ENCODE measurements at regions not wholly inside any gene's neighbourhood (a gene's known extent, or its start where the extent isn't known, plus 50 kb on each side); places are given as distances from the start of the nearest gene placed in this dataset.

DNA sequence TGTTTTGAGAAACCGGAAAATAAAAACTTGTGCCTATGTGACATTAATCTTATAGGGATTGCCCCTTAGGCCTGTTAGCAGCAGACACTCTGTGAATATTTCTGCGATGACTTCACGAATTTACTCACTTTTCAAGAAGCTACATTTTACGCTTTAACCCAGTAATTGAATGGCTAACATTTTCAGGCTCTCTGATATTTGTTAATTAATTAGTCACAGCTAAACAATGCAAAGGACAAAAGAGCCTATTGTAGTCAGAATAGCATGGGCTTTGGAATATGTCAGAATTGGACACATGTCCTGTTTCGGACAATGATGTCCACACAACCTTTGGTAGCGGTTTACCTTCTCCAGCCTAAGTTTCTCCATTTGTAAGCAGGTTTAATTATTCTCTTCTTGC lies 506.6 kb downstream of the EFNB2 start:
- ATAC-seq (no peak), DNase-seq (no peak)
- no peaks in the 10 kb centered on the region for H3K9me3 ChIP-seq
- no peaks in the 10 kb centered on the region for H3K4me1 ChIP-seq
- no peaks in the 10 kb centered on the region for H3K27me3 ChIP-seq (ENCODE audit: low read depth)
- no peak overlapping the region for H3K4me3 ChIP-seq
- H3K27ac ChIP-seq: no peak overlapping the region
- intact Hi-C loops (cut with DNase I): no loop called here
- no peaks in the 10 kb centered on the region for H3K36me3 ChIP-seq
- TF ChIP-seq, protein P1, sequence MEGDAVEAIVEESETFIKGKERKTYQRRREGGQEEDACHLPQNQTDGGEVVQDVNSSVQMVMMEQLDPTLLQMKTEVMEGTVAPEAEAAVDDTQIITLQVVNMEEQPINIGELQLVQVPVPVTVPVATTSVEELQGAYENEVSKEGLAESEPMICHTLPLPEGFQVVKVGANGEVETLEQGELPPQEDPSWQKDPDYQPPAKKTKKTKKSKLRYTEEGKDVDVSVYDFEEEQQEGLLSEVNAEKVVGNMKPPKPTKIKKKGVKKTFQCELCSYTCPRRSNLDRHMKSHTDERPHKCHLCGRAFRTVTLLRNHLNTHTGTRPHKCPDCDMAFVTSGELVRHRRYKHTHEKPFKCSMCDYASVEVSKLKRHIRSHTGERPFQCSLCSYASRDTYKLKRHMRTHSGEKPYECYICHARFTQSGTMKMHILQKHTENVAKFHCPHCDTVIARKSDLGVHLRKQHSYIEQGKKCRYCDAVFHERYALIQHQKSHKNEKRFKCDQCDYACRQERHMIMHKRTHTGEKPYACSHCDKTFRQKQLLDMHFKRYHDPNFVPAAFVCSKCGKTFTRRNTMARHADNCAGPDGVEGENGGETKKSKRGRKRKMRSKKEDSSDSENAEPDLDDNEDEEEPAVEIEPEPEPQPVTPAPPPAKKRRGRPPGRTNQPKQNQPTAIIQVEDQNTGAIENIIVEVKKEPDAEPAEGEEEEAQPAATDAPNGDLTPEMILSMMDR (IDR thresholded peaks at IDR 0.05): no peak

DNA sequence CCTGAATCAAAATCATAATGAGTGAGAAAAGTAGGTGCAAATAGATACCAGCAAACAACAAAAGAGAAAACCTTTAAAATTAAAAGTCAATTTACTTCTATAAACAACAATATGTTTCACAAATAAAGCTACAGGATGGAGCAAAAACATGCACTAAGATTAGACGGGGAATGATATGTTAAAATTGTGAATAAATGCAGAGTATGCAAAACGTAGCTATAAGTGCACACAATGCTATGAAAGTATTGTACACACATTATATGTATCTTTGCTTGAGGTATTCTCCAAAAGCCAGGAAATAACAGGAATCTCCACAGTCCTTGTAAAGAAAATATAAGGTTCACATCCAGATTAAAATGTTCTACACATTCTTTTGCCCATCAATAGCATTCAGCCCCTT lies 523.9 kb downstream of the EFNB2 start:
- H3K9me3 ChIP-seq: no peaks in the 10 kb centered on the region
- TF ChIP-seq, protein P1 (IDR thresholded peaks at IDR 0.05): no peak
- H3K27ac ChIP-seq: no peak overlapping the region
- DNase-seq (no peak), ATAC-seq (no peak)
- no peaks in the 10 kb centered on the region for H3K27me3 ChIP-seq (ENCODE audit: low read depth)
- no peak overlapping the region for H3K4me3 ChIP-seq
- intact Hi-C loops (cut with DNase I): no loop called here
- H3K4me1 ChIP-seq: no peaks in the 10 kb centered on the region
- H3K36me3 ChIP-seq: no peaks in the 10 kb centered on the region

DNA sequence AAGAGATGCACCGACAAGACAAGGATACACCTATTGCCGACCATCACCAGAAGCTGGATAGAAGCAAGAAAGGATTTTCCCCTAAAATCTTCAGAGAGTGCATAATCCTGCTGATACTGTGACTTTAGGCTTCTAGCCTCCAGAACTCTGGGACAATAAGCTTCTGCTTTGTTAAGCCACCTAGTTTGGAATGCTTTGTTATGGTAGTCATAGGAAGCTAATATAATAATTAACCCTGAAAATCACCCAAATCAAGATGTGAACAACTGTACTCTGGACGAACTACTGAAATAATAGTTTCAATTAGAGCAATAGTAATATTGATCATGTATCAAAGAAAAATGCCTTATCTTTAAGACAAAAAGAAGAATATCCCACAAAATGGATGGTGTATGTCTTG lies 524.6 kb downstream of the EFNB2 start:
- TF ChIP-seq, protein P1 (IDR thresholded peaks at IDR 0.05): no peak
- H3K27ac ChIP-seq: no peak overlapping the region
- H3K27me3 ChIP-seq (ENCODE audit: low read depth): no peaks in the 10 kb centered on the region
- no peaks in the 10 kb centered on the region for H3K4me1 ChIP-seq
- intact Hi-C loops (cut with DNase I): no loop called here
- DNase-seq: no peak
- no peaks in the 10 kb centered on the region for H3K9me3 ChIP-seq
- no peak for ATAC-seq
- no peak overlapping the region for H3K4me3 ChIP-seq
- H3K36me3 ChIP-seq: no peaks in the 10 kb centered on the region

DNA sequence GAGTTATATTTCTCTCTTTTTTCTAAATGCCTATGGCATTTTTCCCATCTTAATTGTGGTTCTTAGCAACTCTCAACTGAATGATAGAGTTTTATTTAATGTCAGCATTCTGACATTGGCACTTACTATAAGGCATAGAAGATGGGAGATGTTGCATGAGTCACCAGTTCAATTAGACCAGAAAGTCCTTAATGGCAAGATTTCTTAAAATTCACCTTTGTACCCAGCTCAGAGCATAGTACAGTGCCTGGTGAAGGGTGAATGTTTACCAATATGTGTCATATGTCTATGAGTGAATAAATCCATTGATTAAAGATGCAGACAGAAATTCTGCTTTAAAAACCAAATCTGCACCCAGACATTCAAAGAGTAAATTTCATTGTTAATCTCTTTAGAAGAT lies 526.9 kb downstream of the EFNB2 start:
- Histone ChIP-seq H3K4me1 (no peaks in the 10 kb centered on the region), H3K4me3 (no peak overlapping the region), H3K36me3 (no peaks in the 10 kb centered on the region), H3K9me3 (no peaks in the 10 kb centered on the region), H3K27me3 (ENCODE audit: low read depth) (no peaks in the 10 kb centered on the region), H3K27ac (no peak overlapping the region)
- TF ChIP-seq, protein P1 (IDR thresholded peaks at IDR 0.05): no peak
- intact Hi-C loops (cut with DNase I): no loop called here
- no peak for DNase-seq
- ATAC-seq: no peak

DNA sequence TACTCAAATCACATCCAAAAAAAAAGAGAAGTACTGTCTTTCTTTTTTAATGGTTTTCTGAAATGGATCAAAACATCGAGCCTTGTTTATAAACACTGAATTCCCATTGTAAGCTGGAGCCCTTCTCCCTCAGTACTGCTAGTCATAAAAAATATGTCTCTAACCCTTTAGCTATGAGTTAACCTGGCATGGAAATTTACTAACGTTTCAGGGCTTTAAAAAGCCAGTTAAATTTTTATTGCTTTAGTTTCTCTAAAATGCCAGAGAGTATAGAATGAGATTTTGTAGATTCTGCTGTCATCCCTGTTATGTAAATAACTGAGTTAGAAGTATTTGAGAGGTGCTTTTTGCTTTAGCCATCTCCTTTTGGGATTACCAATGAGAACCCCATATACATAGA lies 528.3 kb downstream of the EFNB2 start:
- no peak overlapping the region for H3K27ac ChIP-seq
- H3K27me3 ChIP-seq (ENCODE audit: low read depth): no peaks in the 10 kb centered on the region
- H3K4me3 ChIP-seq: no peak overlapping the region
- intact Hi-C loops (cut with DNase I): no loop called here
- H3K9me3 ChIP-seq: no peaks in the 10 kb centered on the region
- no peaks in the 10 kb centered on the region for H3K4me1 ChIP-seq
- DNase-seq: no peak
- ATAC-seq: no peak
- H3K36me3 ChIP-seq: no peaks in the 10 kb centered on the region
- TF ChIP-seq, protein P1 (IDR thresholded peaks at IDR 0.05): no peak

DNA sequence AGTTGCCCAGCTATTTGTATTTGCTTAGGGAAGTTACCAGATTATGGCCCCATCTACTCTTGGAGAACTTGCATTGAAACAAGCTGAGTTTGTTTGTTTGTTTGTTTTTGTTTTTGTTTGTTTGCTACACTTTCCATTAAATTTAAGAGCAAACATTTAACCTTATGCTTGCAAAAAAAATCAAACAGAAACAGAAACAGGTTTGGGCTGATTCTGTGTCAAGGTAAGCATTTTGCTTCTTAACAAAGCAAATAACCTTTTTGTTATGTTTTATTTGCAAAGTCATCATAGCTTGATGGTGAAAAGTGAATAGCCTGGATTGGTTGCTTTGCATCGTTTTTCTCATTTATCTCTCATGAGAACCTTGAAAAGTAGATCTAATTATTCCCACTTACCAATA lies 531.8 kb downstream of the EFNB2 start:
- no peaks in the 10 kb centered on the region for H3K36me3 ChIP-seq
- H3K27ac ChIP-seq: no peak overlapping the region
- intact Hi-C loops (cut with DNase I): no loop called here
- H3K4me1 ChIP-seq: no peaks in the 10 kb centered on the region
- H3K27me3 ChIP-seq (ENCODE audit: low read depth): no peaks in the 10 kb centered on the region
- DNase-seq: no peak
- H3K9me3 ChIP-seq: no peaks in the 10 kb centered on the region
- ATAC-seq: no peak
- H3K4me3 ChIP-seq: no peak overlapping the region
- TF ChIP-seq, protein P1 (IDR thresholded peaks at IDR 0.05): no peak
